GM13977 (cell line): ENCODE measurements at regions not wholly inside any gene's neighbourhood (a gene's known extent, or its start where the extent isn't known, plus 50 kb on each side); places are given as distances from the start of the nearest gene placed in this dataset.

ENCODE experiments used
- DNase-seq: peaks from one replicate; pipeline ENCODE4 v3.0.0; 2012; ENCODE audit warnings: low spot score
- in situ Hi-C: fragments of 300-500 bp; cut with MboI; formaldehyde crosslinking; loops from one replicate; pipeline ENCODE4 v1.12.0; 2022; ENCODE audit warnings: low sequenced_read_pairs, low pct_unique_long_range_greater_than_20kb, mixed read lengths, inconsistent platforms; ENCODE audit not compliant: unreplicated experiment
- TF ChIP-seq, protein P1 (sequence below): IDR thresholded peaks from 2 replicates; pipeline ENCODE4 v1.5.1; 2012; ENCODE audit warnings: mild to moderate bottlenecking, control low read depth; ENCODE audit not compliant: insufficient read depth; ENCODE audit errors: extremely low read depth, missing control alignments

DNA sequence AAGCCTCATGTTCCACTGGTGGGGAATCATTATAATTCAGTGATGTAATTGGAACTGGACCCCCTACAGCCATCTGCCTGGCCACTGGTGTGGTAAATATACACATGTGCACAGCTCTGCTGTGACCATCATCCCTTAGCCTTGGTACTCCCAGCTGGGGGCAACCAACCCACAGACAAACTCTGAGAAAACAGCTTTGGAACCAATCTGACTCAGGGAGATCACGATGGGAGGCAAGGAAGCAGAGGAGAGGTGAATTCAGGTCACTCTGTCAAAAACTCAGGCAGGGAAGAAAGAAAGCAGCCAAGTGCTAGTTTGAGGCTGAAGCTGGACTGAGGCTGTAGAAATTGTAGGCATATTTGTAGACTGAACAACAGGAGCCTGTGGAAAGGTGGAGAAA lies 197.8 kb upstream of the GALNT2 start:
- in situ Hi-C loops: no loop called here
- DNase-seq: no peak
- TF ChIP-seq, protein P1, sequence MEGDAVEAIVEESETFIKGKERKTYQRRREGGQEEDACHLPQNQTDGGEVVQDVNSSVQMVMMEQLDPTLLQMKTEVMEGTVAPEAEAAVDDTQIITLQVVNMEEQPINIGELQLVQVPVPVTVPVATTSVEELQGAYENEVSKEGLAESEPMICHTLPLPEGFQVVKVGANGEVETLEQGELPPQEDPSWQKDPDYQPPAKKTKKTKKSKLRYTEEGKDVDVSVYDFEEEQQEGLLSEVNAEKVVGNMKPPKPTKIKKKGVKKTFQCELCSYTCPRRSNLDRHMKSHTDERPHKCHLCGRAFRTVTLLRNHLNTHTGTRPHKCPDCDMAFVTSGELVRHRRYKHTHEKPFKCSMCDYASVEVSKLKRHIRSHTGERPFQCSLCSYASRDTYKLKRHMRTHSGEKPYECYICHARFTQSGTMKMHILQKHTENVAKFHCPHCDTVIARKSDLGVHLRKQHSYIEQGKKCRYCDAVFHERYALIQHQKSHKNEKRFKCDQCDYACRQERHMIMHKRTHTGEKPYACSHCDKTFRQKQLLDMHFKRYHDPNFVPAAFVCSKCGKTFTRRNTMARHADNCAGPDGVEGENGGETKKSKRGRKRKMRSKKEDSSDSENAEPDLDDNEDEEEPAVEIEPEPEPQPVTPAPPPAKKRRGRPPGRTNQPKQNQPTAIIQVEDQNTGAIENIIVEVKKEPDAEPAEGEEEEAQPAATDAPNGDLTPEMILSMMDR: no peak

DNA sequence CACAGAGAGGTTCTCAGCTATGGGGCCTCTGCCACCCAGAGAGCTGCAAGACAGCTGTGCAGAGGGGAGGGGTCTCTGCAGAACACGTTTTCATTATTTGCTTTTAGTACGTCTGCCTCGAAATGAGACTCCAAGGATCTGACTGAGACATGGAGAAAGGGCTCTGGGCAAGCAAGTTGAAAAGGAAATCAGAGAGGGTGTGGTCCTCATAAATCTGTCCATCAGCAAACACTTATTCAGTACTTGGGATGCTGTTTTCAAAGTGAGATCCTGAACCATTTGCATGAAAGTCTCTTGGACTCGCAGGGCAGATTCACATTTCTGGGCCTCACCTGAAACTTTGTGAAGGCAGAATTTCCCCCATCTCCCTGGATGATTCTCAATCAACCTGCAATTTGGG lies 197.4 kb upstream of the GALNT2 start:
- TF ChIP-seq, protein P1: no peak

DNA sequence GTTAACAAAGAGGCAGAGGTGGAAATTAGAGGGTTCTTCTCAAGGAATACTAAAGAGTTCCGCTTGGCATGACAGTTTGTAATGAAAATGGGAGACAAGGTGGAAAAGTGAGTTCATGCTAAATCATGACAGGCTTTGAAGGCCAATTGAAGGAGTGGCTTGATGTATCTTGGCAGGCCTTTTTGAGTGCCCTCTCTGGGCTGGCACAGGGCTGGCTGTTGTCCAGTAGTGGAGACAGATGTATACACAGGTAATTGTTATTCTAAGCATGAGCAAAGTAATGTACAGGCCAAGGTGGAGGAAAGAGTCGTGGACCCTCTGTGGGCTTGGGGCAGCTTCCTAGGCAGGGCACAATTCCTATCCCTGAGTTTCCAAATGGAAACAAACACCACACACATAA lies 196.7 kb upstream of the GALNT2 start:
- DNase-seq: no peak
- TF ChIP-seq, protein P1: no peak
- in situ Hi-C loops: no loop called here

More for the DNA sequence above, 197.4 kb upstream of the GALNT2 start:
- no peak for DNase-seq
- in situ Hi-C loops: no loop called here

DNA sequence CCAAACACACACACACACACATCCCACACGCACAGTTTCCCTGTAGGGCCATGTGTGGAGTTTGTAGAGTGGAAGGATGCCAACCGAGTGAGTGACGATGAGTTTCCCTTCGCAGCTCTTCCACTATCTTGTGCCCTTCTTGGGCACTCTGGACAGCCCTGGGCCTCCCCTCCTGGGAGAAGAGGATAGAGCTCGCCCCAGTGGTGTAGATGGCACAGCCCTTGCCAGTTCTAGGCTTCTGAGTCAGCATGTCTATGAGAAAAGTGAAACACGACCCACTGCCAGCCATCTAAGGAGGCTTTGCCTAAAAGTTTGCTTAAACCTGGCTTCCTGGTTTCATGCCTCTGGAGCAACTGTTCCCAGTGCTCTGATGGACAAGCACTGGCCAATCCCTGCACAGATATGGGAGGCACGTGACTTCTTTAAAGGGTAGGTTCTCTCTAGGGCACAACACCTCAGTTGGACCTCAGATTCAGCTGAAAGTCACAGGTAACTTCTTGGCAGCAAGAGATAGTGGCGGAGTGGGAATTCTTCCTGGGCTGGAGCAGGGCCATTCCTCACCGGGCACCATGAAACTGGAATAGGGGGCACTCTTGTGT lies 195.9 kb upstream of the GALNT2 start:
- TF ChIP-seq, protein P1: no peak
- in situ Hi-C loops: no loop called here
- DNase-seq: no peak

DNA sequence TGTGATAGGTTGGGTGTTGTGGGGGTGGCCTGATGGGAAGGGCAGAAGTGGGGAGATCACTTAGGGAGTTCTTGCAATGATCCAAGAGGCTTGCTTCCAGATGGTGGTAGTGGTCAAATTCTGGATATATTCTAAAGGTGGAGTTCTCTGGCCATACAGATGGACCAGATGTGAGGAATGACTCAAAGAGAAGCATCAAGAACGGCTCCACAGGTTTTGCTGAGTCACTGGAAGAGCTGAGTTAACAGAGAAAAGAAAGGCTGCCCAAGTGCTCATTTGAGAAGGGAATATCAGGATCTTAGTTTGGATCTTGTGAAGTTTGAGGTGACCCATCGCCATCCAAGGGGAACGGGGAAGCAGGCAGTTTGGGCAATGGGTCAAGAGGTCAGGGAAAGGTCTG lies 192.9 kb upstream of the GALNT2 start:
- no peak for DNase-seq
- in situ Hi-C loops: no loop called here
- TF ChIP-seq, protein P1: no peak

DNA sequence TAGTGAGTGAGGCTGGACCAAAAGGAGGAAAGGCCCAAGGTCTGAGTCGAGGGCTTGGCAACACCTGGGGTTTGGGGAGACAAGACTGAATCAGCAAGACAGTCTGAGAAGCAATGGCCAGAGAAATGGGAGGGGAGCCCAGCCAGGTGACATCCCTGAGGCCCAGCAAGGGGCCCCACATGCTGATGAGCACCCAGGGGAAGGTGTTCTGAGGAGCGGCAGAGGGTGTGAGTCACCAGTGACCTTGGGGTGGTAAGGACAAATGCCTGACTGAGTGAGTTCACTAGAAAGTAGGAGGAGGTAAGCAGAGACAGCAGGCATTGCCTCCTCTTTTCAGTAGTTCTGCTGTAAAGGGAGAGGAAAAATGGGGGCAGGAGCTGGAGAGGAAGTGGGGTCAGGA lies 192.4 kb upstream of the GALNT2 start:
- TF ChIP-seq, protein P1: no peak
- DNase-seq: no peak
- in situ Hi-C loops: no loop called here
